AG10803 (cell line): ENCODE measurements at regions not wholly inside any gene's neighbourhood (a gene's known extent, or its start where the extent isn't known, plus 50 kb on each side); places are given as distances from the start of the nearest gene placed in this dataset.
"Not testable (repeated sequence)": the region's sequence is repeated elsewhere in the genome, so short reads cannot be mapped to it uniquely, and the experiment has no call there.

ENCODE experiments used
- DNase-seq: peaks from one replicate; pipeline ENCODE4 v3.0.0; 2010; ENCODE audit warnings: low read depth
- H3K4me3 ChIP-seq: 2 replicates; pipeline ENCODE4 v1.5.1; 2011; ENCODE audit warnings: mild to moderate bottlenecking, low read length, control low read depth
- CTCF ChIP-seq: conservative IDR thresholded peaks from 2 replicates; pipeline ENCODE4 v1.5.1; 2011; ENCODE audit warnings: mild to moderate bottlenecking, low read length, control low read depth, inconsistent platforms

- no peak for TF ChIP-seq CTCF
- DNase-seq: no peak
- no peak overlapping the region for H3K4me3 ChIP-seq
Measured at GRCh38 chr2:208718828-208719227, 312.2 kb downstream of the PTH2R start.

GRCh38 chr2:208722731-208723130, 316.1 kb downstream of the PTH2R start:
- TF ChIP-seq CTCF: no peak
- DNase-seq: no peak
- H3K4me3 ChIP-seq: no peak overlapping the region

- TF ChIP-seq CTCF: no peak
- no peak overlapping the region for H3K4me3 ChIP-seq
- DNase-seq: no peak
Measured at GRCh38 chr2:208725280-208725679, 318.7 kb downstream of the PTH2R start.

GRCh38 chr2:208726242-208726641, 319.6 kb downstream of the PTH2R start:
- TF ChIP-seq CTCF: no peak
- no peak for DNase-seq
- H3K4me3 ChIP-seq: no peak overlapping the region

- DNase-seq, H3K4me3 ChIP-seq: not testable (repeated sequence)
Measured at GRCh38 chr2:208751663-208752415, 345.2 kb downstream of the PTH2R start.

- H3K4me3 ChIP-seq: no peak overlapping the region
- TF ChIP-seq CTCF: no peak
- no peak for DNase-seq
Measured at GRCh38 chr2:208757364-208757763, 350.8 kb downstream of the PTH2R start.

- not testable (repeated sequence) for DNase-seq, H3K4me3 ChIP-seq
Measured at GRCh38 chr2:208773074-208773473, 366.5 kb downstream of the PTH2R start.

- TF ChIP-seq CTCF: no peak
- no peak for DNase-seq
- no peak overlapping the region for H3K4me3 ChIP-seq
Measured at GRCh38 chr2:208781166-208781565, 374.6 kb downstream of the PTH2R start.
